ENCODE measurements at regions not wholly inside any gene's neighbourhood (a gene's known extent, or its start where the extent isn't known, plus 50 kb on each side); places are given as distances from the start of the nearest gene placed in this dataset.

GRCh38 chr19:28927456-28927855, 285.5 kb downstream of the UQCRFS1 start:
- DNase-seq: no peak

DNA sequence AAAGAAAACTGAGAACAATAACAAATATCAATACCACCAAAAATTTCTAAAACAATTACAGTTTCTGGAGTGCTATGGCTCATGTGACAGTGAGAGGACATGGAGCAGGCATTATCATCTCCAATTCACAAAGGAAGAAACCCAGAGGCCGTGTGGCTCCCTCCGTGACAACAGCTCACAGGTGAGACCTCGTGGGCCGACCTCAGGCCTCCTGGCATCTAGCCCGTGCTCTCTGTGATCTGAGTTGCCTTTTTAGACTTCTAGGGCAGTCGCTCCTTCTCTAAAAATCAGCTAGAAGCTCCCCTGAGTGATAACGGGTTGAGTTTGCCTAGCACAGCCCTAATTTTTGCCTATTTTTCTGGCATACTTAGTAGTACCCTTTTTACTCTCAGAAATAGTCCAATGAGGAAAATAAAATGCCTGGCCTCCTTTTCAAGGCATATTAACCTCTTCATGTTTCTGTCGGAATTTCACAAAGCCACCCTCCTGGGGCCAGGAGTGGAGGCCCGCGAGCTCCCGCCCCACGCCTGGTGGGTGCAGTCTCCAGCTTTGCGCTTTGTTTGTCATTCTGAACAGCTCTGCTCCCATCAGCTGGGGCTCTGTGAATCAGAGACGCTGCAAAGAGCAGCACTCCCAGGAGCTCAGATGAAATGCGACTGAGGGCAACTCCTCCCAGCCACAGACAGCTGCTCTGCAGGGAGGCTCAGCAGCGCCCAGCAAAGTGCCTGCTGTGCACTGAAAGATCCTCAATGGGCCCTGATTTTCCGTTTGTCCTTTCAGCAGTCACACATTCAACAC, 292.5 kb downstream of the UQCRFS1 start:
- DNase-seq: no peak

- DNase-seq: no peak
Observed at GRCh38 chr19:28917621-28918020, 295.3 kb downstream of the UQCRFS1 start.

DNA sequence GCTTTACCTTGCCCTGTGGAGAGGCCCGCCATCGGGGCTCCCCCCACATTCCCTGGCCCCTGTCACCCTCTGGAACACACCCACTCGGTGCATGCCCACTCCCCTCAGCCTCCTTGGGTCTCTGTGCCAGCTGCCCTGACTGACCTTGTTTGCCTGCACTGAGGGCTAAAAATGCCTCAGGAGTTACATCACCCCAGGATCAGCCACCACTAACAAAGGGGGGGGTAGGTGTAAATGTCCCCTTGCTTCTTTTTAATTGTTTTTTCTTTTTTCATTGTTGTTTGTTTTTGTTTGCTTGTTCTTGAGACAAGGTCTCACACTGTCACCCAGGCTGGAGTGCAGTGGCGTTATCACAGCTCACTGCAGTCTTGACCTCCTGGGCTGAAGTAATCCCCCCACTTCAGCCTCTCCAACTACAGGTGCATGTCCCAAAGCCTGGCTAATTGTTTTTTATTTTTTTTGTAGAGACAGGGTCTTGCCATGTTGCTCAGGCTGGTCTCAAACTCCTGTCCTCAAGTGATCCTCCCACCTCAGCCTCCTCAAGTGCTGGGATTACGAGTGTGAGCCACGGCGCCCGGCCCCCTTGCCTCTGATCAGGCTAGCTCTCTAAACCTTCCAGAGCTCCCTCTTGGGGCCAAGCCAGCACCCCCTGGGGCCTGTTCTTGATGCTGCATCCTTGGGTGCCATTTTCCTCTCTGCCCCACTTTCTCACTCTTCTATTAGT, 297.1 kb downstream of the UQCRFS1 start:
- no peak for DNase-seq

DNA sequence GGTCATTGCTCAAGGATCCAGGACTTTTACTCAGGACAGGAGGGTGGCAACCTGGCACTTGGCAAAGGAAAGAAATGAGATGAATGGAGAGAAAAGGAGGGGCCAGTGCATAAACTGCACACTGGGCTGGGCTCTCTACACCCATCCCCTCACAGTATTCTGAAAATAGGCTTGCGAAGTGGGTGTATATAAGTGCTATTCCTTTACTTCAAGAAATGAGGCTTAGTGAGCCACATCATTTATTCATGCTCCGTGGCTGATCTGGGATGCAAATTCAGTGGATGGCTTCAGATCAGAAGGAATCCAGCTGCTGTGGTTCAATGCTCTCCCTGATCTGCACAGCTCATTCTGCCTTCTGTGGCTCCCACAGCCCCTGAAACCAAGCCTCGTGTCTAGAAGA, 297.7 kb downstream of the UQCRFS1 start:
- no peak for DNase-seq

GRCh38 chr19:28914173-28914572, 298.8 kb downstream of the UQCRFS1 start:
- no peak for DNase-seq

GRCh38 chr19:28913626-28914025, 299.3 kb downstream of the UQCRFS1 start:
- no peak for DNase-seq

GRCh38 chr19:28908941-28909340, 304.0 kb downstream of the UQCRFS1 start:
- DNase-seq: no peak

- no peak for DNase-seq
Observed at GRCh38 chr19:28907534-28907933, 305.4 kb downstream of the UQCRFS1 start.

DNA sequence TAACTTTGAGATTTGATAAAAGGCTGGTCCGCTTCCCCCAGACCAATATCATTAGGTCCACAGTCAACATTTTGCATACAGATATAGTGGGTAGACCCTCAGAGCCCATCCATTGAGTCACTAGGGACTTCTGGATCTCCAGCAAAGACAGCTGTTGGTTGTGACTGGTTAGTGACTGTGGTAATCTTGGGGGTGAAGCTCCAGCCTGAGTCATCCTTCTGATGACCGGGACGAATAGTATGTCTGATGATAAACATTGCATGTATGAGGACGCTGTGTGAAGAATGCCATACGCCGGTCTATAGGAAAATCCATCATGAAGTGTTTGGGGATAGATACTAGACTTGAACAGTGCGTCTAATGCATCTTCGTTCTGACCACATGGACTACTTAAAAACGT, 307.0 kb downstream of the UQCRFS1 start:
- DNase-seq: no peak

DNA sequence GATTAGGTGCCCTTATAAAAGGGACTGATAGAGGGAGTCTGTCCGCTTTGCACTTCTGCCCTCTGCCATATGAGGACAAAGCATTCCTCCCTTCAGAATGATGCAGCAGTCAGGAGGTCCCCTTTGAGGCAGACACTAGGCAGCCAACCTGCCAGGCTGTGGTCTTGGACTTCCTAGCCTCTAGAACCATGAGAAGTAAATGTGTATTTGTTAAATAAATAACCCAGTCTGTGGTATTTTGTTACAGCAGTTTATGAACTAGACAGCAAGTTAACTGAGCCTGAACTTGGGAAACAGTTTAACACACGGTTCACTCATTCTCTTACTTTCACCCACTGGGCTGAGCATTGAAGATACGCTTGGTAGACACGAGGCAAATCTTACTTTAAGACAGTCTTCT, 313.2 kb downstream of the UQCRFS1 start:
- DNase-seq: no peak

DNA sequence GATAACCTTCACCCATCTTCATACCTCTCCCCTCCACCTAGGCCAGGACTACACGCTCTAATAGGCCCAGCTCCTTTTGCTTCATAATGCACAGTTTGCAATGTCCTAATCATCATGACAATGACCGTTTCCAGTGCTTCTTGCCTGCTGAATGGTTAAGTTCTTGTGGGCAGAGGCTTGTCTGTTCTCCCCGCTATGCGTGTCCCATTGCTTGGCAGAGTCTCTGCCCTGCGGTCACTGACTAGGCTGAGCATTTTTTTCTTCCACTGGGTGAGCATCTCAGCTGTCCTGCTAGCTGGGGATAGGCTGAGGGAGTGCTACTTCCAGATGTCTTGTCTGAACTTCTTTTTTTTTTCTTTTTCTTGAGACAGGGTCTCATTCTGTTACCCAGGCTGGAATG, 314.7 kb downstream of the UQCRFS1 start:
- no peak for DNase-seq

- DNase-seq: no peak
Observed at GRCh38 chr19:28889941-28890670, 322.8 kb downstream of the UQCRFS1 start.

GRCh38 chr19:28887920-28888618, 324.9 kb downstream of the UQCRFS1 start:
- DNase-seq: no peak

- DNase-seq: no peak
Observed at GRCh38 chr19:28886708-28887107, 326.2 kb downstream of the UQCRFS1 start.

DNA sequence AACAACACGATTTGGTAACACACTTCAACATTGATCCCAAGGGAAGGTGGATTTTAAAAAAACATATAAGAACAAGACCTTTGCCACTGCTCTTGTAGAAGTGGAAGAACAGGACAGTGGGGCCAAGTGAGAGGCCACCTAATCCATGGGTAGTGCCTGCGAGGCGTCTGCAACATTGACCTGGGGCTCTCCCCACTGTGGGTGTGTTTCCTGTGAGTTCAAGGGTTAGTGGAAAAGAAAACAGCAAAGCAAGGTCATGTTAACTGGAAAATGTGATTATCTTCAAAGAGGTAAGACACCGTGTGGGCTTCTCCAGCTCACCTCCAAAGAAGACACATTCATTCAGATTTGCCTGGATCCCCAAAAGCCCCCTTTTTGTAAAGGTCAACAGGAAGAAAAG, 327.0 kb downstream of the UQCRFS1 start:
- DNase-seq: no peak

GRCh38 chr19:28884786-28885476, 328.0 kb downstream of the UQCRFS1 start:
- DNase-seq: no peak

DNA sequence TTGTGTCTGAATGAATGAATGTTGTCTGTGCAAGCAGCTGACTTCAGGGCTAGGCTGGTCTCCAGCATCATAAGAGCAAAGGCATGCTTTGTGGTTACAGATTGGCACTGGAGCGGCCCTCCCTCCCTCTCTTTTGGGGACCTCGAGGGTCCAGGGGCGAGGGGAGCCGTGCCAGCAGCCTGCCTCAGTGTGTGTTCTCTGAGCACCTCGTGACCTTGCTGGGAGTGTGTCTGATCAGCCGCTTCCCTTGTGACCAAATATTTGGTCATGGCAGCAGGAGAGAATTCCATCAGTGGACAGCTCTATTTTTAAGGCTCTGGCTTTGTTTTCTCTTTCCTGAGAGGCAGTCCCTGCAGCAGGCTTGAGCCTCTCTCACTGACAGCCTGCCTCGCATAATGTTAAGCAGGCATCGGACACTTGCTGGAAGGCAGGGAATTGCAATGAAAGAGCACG, 329.7 kb downstream of the UQCRFS1 start:
- DNase-seq: no peak

DNA sequence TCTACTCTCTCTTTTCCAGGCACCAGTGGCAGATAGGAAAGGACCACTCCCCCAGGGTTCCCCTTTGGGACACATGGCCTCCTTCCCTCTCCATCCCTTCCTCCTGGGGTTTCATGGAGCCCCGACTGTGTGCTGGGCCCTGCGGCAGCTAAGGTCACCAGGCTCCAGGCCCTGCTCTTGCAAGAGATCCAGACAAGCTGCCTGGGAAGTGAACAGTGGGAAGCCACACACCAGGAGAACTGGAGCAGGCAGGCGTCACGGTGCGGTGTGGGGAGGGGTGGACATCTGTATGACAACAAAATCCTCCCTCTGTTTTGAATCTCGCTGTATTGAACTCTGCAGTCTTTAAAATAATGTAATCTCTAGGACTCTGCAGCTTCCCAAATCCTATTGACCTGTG, 330.1 kb downstream of the UQCRFS1 start:
- DNase-seq: no peak

GRCh38 chr19:28881616-28882015, 331.3 kb downstream of the UQCRFS1 start:
- no peak for DNase-seq

DNA sequence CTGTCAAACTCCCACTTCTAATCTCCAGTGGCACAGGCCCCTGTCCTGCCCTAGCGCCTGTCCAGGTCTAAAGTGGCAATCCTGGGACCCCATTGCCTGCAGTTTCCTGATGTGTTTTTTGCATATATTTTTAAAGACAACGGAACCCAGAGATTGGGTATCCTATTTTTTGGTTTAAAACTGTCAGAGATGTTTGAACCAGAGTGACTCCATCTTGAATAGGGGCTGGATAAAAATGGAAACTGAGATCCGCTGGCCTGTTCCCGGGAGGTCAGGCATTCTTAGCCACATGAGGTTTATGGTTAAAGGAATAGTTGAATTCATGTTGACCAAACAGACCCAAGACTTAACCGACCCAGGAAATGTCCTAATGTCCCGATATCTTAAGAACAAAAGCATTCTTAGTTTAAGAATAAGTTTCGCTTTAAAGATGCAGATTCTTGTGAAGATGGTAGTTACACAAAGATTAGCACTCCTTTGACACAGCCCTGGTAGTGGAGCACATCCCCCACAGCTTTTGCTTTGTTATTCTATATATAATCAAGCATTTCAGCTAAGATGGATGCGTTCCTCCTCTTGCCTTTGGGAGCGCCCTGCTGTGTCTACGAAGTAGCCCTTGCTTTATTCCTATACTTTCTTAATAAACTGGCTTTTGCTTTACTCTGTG, 332.1 kb downstream of the UQCRFS1 start:
- no peak for DNase-seq
